NCI-H2227 (cell line): ENCODE measurements at regions not wholly inside any gene's neighbourhood (a gene's known extent, or its start where the extent isn't known, plus 50 kb on each side); places are given as distances from the start of the nearest gene placed in this dataset.
"Not testable (repeated sequence)": the region's sequence is repeated elsewhere in the genome, so short reads cannot be mapped to it uniquely, and the experiment has no call there.

Source experiments
- DNase-seq: peaks from one replicate; lab custom pipeline; 2025; ENCODE audit not compliant: unreplicated experiment; lab: John Stamatoyannopoulos, UW

GRCh38 chr15:93378558-93378957, 289.5 kb upstream of the RGMA start:
- peak; percentile 71 for DNase-seq

- DNase-seq = no peak
Observed at GRCh38 chr15:93372865-93373223, 283.8 kb upstream of the RGMA start.

- DNase-seq = peak; percentile 10
Observed at GRCh38 chr15:93372208-93372864, 283.3 kb upstream of the RGMA start.

- DNase-seq = no peak
Observed at GRCh38 chr15:93366387-93367100, 277.5 kb upstream of the RGMA start.

- DNase-seq = peak; percentile 13
Observed at GRCh38 chr15:93362821-93363220, 273.8 kb upstream of the RGMA start.

GRCh38 chr15:93362203-93362602, 273.2 kb upstream of the RGMA start:
- DNase-seq = no peak

GRCh38 chr15:93361703-93362102, 272.7 kb upstream of the RGMA start:
- no peak for DNase-seq

GRCh38 chr15:93360976-93361375, 272.0 kb upstream of the RGMA start:
- no peak for DNase-seq

- DNase-seq = no peak
Observed at GRCh38 chr15:93360318-93360717, 271.3 kb upstream of the RGMA start.

GRCh38 chr15:93359425-93360131, 270.6 kb upstream of the RGMA start:
- DNase-seq = no peak

GRCh38 chr15:93359060-93359408, 270.0 kb upstream of the RGMA start:
- DNase-seq = no peak

GRCh38 chr15:93358166-93359059, 269.4 kb upstream of the RGMA start:
- DNase-seq = peak; percentile 41

GRCh38 chr15:93348711-93349545, 259.9 kb upstream of the RGMA start:
- DNase-seq = peak; percentile 42

GRCh38 chr15:93347986-93348385, 259.0 kb upstream of the RGMA start:
- DNase-seq = no peak

- no peak for DNase-seq
Observed at GRCh38 chr15:93345981-93346380, 257.0 kb upstream of the RGMA start.

- not testable (repeated sequence) for DNase-seq
Observed at GRCh38 chr15:93343402-93343801, 254.4 kb upstream of the RGMA start.

GRCh38 chr15:93341164-93341563, 252.2 kb upstream of the RGMA start:
- DNase-seq = no peak

- DNase-seq = no peak
Observed at GRCh38 chr15:93340406-93340805, 251.4 kb upstream of the RGMA start.

- DNase-seq = peak; percentile 17
Observed at GRCh38 chr15:93333796-93334195, 244.8 kb upstream of the RGMA start.

GRCh38 chr15:93333126-93333525, 244.1 kb upstream of the RGMA start:
- DNase-seq = peak; percentile 1
